ENCODE measurements at regions not wholly inside any gene's neighbourhood (a gene's known extent, or its start where the extent isn't known, plus 50 kb on each side); places are given as distances from the start of the nearest gene placed in this dataset.
A peak's percentile ranks its signal among the peaks of the same experiment; 100 is the strongest.

DNA sequence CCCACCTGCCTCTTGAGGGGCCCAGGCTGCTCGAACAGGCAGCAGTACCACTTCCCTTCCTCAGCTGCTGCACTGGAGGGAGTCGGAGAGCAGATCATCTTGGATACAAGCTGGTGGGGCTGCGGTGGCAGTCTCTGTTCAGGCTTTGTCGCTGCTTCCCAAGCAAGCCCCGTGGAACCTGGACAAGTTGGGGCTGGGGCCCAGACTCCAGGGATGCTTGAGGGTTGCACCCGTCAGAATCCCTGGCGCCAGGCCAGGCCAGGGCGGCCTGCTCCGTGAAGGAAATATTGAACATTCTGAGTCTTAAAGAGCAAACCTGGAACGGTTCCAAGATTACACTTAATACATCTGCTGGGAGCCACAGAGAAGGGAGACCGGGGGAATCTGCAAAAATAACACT is 310.1 kb upstream of the SORL1-AS1 start:
- peak in 1 of 4 donors; percentile 26 for ATAC-seq
- intact Hi-C loops (cut with DNase I): loop anchor here in 1 of 10 donors (10.0 kb wide), 1 partner anchor 1042 kb away; no protein-coding TSS in a partner anchor
- 17 to 23% (median 21%) methylated on average over 11 of the region's 11 CpGs for WGBS, 4 donors

DNA sequence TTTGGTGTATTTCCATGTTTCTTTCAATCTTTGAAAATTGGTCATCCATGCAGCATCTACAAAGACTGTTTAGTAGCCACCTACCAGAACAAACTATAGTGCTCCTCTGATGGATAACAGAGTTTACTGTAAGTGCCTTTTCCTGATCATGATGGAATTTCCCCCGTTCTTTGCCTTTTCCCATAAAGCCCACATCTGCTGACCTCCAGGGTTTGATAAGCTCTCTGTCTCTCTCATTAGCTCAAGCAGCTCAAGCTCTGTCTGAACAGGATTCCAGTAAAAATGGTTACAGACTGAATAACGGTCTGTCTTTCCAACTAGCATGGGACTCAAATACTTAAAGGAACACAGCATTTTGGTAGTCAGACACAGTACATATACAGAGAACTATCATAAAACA is 308.4 kb upstream of the SORL1-AS1 start:
- intact Hi-C loops (cut with DNase I): loop anchor here in 1 of 10 donors (10.0 kb wide), 1 partner anchor 1044 kb away; no protein-coding TSS in a partner anchor
- H3K27ac ChIP-seq: no peak overlapping the region
- H3K36me3 ChIP-seq: no peaks in the 10 kb centered on the region
- H3K27me3 ChIP-seq: no peaks in the 10 kb centered on the region
- H3K9me3 ChIP-seq: no peaks in the 10 kb centered on the region
- ATAC-seq: no peak
- TF ChIP-seq, protein P1, sequence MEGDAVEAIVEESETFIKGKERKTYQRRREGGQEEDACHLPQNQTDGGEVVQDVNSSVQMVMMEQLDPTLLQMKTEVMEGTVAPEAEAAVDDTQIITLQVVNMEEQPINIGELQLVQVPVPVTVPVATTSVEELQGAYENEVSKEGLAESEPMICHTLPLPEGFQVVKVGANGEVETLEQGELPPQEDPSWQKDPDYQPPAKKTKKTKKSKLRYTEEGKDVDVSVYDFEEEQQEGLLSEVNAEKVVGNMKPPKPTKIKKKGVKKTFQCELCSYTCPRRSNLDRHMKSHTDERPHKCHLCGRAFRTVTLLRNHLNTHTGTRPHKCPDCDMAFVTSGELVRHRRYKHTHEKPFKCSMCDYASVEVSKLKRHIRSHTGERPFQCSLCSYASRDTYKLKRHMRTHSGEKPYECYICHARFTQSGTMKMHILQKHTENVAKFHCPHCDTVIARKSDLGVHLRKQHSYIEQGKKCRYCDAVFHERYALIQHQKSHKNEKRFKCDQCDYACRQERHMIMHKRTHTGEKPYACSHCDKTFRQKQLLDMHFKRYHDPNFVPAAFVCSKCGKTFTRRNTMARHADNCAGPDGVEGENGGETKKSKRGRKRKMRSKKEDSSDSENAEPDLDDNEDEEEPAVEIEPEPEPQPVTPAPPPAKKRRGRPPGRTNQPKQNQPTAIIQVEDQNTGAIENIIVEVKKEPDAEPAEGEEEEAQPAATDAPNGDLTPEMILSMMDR (IDR thresholded peaks at IDR 0.05): no peak
- no peak for TF ChIP-seq POLR2A (IDR thresholded peaks at IDR 0.05)
- 48 to 63% (median 56%) methylated on average over 2 of the region's 2 CpGs for WGBS, 4 donors
- H3K4me1 ChIP-seq: peaks cover 0 to 5% (median 0%) of the 10 kb centered on the region in 12 donors
- DNase-seq: no peak
- no peak overlapping the region for H3K4me3 ChIP-seq

More for the DNA sequence above, 310.1 kb upstream of the SORL1-AS1 start:
- Histone ChIP-seq H3K9me3 (no peaks in the 10 kb centered on the region), H3K27me3 (no peaks in the 10 kb centered on the region), H3K4me3 (no peak overlapping the region), H3K36me3 (no peaks in the 10 kb centered on the region), H3K27ac (no peak overlapping the region), H3K4me1 (peaks cover 0 to 5% (median 0%) of the 10 kb centered on the region in 12 donors)
- DNase-seq: peak in 3 of 5 donors; percentile 8 to 37 (median 19)
- TF ChIP-seq, protein P1 (IDR thresholded peaks at IDR 0.05): peak in 1 of 12 donors; percentile 6
- TF ChIP-seq POLR2A (IDR thresholded peaks at IDR 0.05): no peak

DNA sequence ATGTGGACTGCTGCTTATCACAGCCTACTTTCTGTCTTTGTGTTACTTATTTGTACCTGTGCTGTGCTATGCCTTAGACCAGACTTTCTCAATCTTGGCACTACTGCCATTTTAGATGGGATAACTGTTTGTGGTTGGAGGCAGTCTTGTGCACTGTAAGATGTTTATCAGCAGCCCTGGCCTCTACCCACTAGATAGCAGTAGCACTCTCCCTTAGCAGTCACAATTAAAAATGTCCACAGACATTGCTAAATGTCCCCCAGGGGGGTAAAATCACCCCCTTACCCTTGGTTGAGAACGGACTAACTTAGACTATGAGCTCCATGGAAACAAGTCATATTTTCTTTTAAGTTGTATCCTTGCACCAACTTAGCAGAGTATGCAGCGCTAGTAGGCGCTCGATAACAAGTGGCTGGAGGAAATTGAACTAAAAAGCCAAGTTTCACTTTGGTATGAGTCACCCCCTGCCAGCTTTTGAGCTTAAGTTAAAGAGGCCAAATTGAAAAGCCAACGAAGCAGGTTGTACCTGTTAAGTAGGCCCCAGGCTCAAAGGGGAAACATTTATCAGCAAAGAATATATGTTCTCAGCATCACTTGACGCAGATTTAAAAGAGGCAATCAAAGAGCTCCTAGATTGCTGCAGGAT is 304.8 kb upstream of the SORL1-AS1 start:
- ATAC-seq: no peak
- intact Hi-C loops (cut with DNase I): no loop called here
- no peaks in the 10 kb centered on the region for H3K36me3 ChIP-seq
- no peak for DNase-seq
- H3K27ac ChIP-seq: no peak overlapping the region
- H3K4me3 ChIP-seq: no peak overlapping the region
- no peaks in the 10 kb centered on the region for H3K9me3 ChIP-seq
- 74 to 81% (median 78%) methylated on average over 6 of the region's 6 CpGs for WGBS, 4 donors
- TF ChIP-seq, protein P1 (IDR thresholded peaks at IDR 0.05): no peak
- no peak for TF ChIP-seq POLR2A (IDR thresholded peaks at IDR 0.05)
- H3K4me1 ChIP-seq: peaks cover 0 to 19% (median 6%) of the 10 kb centered on the region in 12 donors
- H3K27me3 ChIP-seq: no peaks in the 10 kb centered on the region

DNA sequence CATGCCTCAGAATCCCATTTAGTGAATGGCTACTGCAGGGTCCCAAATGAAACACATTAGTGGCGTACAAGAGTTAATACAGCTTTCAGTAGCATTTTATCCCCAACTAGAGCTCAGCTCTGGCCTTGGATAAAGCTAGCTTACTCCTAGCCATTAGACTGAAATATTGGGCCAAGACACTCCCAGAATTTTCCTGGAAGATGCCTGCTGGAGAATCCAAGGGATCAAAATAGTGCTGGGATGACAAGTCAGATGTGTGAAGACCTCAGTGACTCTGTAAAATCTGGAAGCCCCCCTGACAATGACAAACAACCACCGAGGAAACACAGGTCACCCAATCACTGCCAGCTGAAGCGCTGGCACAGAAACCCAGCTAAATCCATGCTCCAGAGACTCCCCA is 303.1 kb upstream of the SORL1-AS1 start:
- intact Hi-C loops (cut with DNase I): no loop called here
- TF ChIP-seq POLR2A (IDR thresholded peaks at IDR 0.05): no peak
- TF ChIP-seq, protein P1 (IDR thresholded peaks at IDR 0.05): no peak
- DNase-seq: no peak
- H3K9me3 ChIP-seq: no peaks in the 10 kb centered on the region
- H3K27ac ChIP-seq: no peak overlapping the region
- H3K4me3 ChIP-seq: no peak overlapping the region
- 62 to 77% (median 66%) methylated on average over 3 of the region's 3 CpGs for WGBS, 4 donors
- no peaks in the 10 kb centered on the region for H3K27me3 ChIP-seq
- H3K4me1 ChIP-seq: peaks cover 0 to 19% (median 6%) of the 10 kb centered on the region in 12 donors
- ATAC-seq: no peak
- H3K36me3 ChIP-seq: no peaks in the 10 kb centered on the region
